NT2/D1 (cell line): ENCODE measurements at regions not wholly inside any gene's neighbourhood (a gene's known extent, or its start where the extent isn't known, plus 50 kb on each side); places are given as distances from the start of the nearest gene placed in this dataset.

Source experiments
- DNase-seq: peaks from one replicate; pipeline ENCODE4 v3.0.0-alpha.2; 2011; ENCODE audit warnings: low read depth, low spot score
- H3K27me3 ChIP-seq: 2 replicates; pipeline ENCODE4 v1.6.0; 2011; ENCODE audit warnings: mild to moderate bottlenecking; ENCODE audit not compliant: insufficient read length, insufficient read depth
- H3K36me3 ChIP-seq: 2 replicates; pipeline ENCODE4 v1.6.1; 2011; ENCODE audit warnings: mild to moderate bottlenecking, low read length, mixed read lengths; ENCODE audit not compliant: insufficient read depth, insufficient read length
- H3K4me1 ChIP-seq: 2 replicates; pipeline ENCODE4 v1.5.1; 2011; ENCODE audit not compliant: insufficient read depth, insufficient read length
- H3K4me3 ChIP-seq: 2 replicates; pipeline ENCODE4 v1.5.1; 2011; ENCODE audit warnings: low read depth; ENCODE audit not compliant: insufficient read length
- H3K9ac ChIP-seq: 2 replicates; pipeline ENCODE4 v1.6.0; 2011; ENCODE audit warnings: low read depth; ENCODE audit not compliant: insufficient read length
- H3K9me3 ChIP-seq: 2 replicates; pipeline ENCODE4 v1.5.1; 2011; ENCODE audit warnings: mild to moderate bottlenecking, low read length; ENCODE audit not compliant: insufficient read depth
- SUZ12 ChIP-seq: IDR thresholded peaks from 2 replicates; pipeline ENCODE4 v1.6.1; 2011; ENCODE audit not compliant: insufficient read length, insufficient read depth; ENCODE audit errors: extremely low read depth
- YY1 ChIP-seq: IDR thresholded peaks from 2 replicates; pipeline ENCODE4 v1.6.1; 2011; ENCODE audit not compliant: insufficient read length, insufficient read depth
- ZNF274 ChIP-seq: IDR thresholded peaks from 2 replicates; pipeline ENCODE4 v1.6.1; 2011; ENCODE audit warnings: mild to moderate bottlenecking, low read depth, low read length

- no peak for DNase-seq
- TF ChIP-seq YY1 (no peak), ZNF274 (no peak), SUZ12 (no peak)
- no peaks in the 10 kb centered on the region for H3K4me1 ChIP-seq
- no peaks in the 10 kb centered on the region for H3K27me3 ChIP-seq
- no peaks in the 10 kb centered on the region for H3K36me3 ChIP-seq
- no peak overlapping the region for H3K4me3 ChIP-seq
- no peak overlapping the region for H3K9ac ChIP-seq
- H3K9me3 ChIP-seq = no peaks in the 10 kb centered on the region
Observed at GRCh38 chr18:46393961-46394360, 263.1 kb downstream of the LOXHD1 start.

DNA sequence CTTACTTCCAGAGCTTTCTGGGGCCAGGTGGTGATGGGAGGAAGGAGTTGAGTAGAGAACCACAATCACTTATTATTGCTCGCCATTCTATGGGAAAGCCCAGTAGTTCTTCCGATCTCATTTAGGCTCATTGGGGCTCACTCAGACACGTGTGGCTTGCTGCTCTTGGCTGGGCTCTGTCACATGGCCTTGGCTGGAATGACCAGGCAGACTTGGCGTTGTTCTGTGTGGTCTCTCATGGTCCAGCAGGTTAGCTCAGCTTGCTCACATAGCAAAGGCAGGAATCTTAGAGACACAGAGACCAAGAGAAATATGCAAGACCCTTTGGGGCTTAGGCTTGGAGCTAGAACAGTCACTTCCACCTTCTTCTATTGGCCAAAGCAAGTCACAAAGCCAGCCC lies 261.2 kb downstream of the LOXHD1 start:
- Histone ChIP-seq H3K36me3 (no peaks in the 10 kb centered on the region), H3K4me1 (no peaks in the 10 kb centered on the region), H3K27me3 (no peaks in the 10 kb centered on the region), H3K9me3 (no peaks in the 10 kb centered on the region), H3K9ac (no peak overlapping the region), H3K4me3 (no peak overlapping the region)
- DNase-seq = no peak
- no peak for TF ChIP-seq SUZ12
- TF ChIP-seq ZNF274 = no peak
- TF ChIP-seq YY1 = no peak

DNA sequence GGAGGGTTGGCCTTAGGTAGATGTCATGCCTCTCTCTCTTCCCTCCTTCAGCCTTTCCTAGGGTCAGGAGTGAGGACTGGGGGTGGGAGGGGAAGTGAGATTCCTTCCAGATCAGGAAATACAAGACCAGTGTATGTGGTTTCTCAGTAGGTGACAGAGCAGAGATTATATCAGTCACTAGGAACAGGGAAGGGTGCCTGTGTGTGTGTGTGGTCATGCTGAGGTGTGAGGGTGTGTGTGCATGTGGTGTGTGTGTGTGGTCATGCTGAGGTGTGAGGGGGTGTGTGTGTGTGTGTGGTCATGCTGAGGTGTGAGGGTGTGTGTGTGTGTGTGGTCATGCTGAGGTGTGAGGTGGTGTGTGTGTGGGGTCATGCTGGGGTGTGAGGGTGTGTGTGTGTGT lies 259.8 kb downstream of the LOXHD1 start:
- Histone ChIP-seq H3K9ac (no peak overlapping the region), H3K9me3 (no peaks in the 10 kb centered on the region), H3K4me3 (no peak overlapping the region), H3K4me1 (peaks cover 2% of the 10 kb centered on the region), H3K36me3 (no peaks in the 10 kb centered on the region), H3K27me3 (no peaks in the 10 kb centered on the region)
- no peak for DNase-seq
- TF ChIP-seq ZNF274 = no peak
- no peak for TF ChIP-seq SUZ12
- TF ChIP-seq YY1 = no peak

GRCh38 chr18:46398005-46398404 lies 259.0 kb downstream of the LOXHD1 start:
- DNase-seq = no peak
- Histone ChIP-seq H3K9ac (no peak overlapping the region), H3K27me3 (no peaks in the 10 kb centered on the region), H3K36me3 (no peaks in the 10 kb centered on the region), H3K9me3 (no peaks in the 10 kb centered on the region), H3K4me3 (no peak overlapping the region), H3K4me1 (peaks cover 2% of the 10 kb centered on the region)
- TF ChIP-seq ZNF274 (no peak), YY1 (no peak), SUZ12 (no peak)

DNA sequence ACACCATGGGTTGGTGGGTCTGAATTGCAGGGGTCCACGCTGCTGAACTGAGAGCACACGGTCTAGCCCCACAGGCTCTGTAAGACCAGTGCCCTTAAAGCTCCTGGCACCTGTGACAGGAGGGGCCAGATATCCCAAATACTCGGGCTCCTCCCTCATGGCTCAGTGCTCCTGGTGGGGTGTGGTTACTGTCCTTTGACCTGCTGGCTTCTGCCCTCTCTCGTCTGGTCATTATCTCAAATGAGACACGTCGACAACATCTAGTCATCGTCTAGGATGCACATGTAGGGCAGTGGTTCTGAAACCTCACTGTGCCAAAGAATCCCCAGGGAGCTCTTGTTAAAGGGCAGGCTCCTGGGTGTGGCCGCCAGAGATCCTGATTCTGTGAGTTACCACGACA lies 258.4 kb downstream of the LOXHD1 start:
- no peak for TF ChIP-seq YY1
- no peak for TF ChIP-seq ZNF274
- no peak for TF ChIP-seq SUZ12
- DNase-seq = no peak
- H3K4me1 ChIP-seq = peaks cover 2% of the 10 kb centered on the region
- no peaks in the 10 kb centered on the region for H3K27me3 ChIP-seq
- no peak overlapping the region for H3K4me3 ChIP-seq
- no peaks in the 10 kb centered on the region for H3K9me3 ChIP-seq
- H3K36me3 ChIP-seq = no peaks in the 10 kb centered on the region
- no peak overlapping the region for H3K9ac ChIP-seq

GRCh38 chr18:46399303-46399702 lies 257.7 kb downstream of the LOXHD1 start:
- no peaks in the 10 kb centered on the region for H3K27me3 ChIP-seq
- no peaks in the 10 kb centered on the region for H3K36me3 ChIP-seq
- H3K9me3 ChIP-seq = no peaks in the 10 kb centered on the region
- TF ChIP-seq ZNF274 (no peak), SUZ12 (no peak), YY1 (no peak)
- no peak for DNase-seq
- peaks cover 2% of the 10 kb centered on the region for H3K4me1 ChIP-seq
- H3K9ac ChIP-seq = no peak overlapping the region
- no peak overlapping the region for H3K4me3 ChIP-seq

- no peaks in the 10 kb centered on the region for H3K9me3 ChIP-seq
Observed at GRCh38 chr18:46400449-46400848, 256.6 kb downstream of the LOXHD1 start.

GRCh38 chr18:46401486-46402070 lies 255.4 kb downstream of the LOXHD1 start:
- no peak for TF ChIP-seq YY1
- no peak for TF ChIP-seq ZNF274
- no peak for TF ChIP-seq SUZ12
- Histone ChIP-seq H3K9me3 (no peaks in the 10 kb centered on the region), H3K4me3 (no peak overlapping the region), H3K27me3 (no peaks in the 10 kb centered on the region), H3K4me1 (peaks cover 2% of the 10 kb centered on the region), H3K36me3 (no peaks in the 10 kb centered on the region), H3K9ac (no peak overlapping the region)
- no peak for DNase-seq

More at GRCh38 chr18:46400449-46400848, 256.6 kb downstream of the LOXHD1 start:
- TF ChIP-seq ZNF274 (no peak), SUZ12 (no peak)
- Histone ChIP-seq H3K27me3 (no peaks in the 10 kb centered on the region), H3K36me3 (no peaks in the 10 kb centered on the region), H3K4me1 (peaks cover 2% of the 10 kb centered on the region), H3K9ac (no peak overlapping the region), H3K4me3 (no peak overlapping the region)
- DNase-seq = no peak
